Left renal pelvis (tissue), 4 donors: ENCODE measurements at regions not wholly inside any gene's neighbourhood (a gene's known extent, or its start where the extent isn't known, plus 50 kb on each side); places are given as distances from the start of the nearest gene placed in this dataset.
A peak's percentile ranks its signal among the peaks of the same experiment; 100 is the strongest.

ENCODE experiments used
- DNase-seq, 4 donors: peaks; one replicate each; pipeline ENCODE4 v3.0.0-alpha.2; 2013; ENCODE audit warnings: low read depth in 4 of 4, low spot score in 3 of 4

DNA sequence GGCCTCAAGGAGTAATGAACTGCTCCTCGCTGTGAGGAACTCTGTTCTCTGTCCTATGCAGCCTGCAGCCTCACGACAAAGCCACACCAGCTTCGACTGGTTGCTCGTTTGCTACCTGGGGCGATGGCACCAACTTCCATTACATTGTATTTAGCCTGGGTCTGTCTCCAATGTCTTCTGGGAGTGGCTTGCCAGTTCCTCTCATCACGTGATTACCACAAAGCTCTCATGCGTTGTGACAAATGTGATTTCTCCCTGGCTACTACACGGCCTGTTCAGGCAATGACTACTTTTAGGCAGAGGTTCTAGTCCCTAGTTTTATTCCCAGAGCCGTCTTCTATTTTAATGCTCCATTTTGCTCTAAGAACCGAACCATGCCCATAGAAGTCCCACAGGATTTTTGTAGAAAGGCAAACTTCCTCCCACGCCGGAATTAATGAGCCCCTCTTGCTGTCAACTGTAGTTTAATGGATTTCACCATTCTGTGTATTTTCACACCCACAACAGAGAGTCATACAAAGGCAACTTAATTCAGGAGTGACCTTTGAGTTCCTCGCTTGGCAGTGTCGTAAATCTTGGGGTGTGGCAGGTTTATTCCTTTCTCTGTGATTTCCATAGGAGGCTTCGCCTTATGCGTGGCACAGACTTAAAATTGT, 351.9 kb downstream of the EFNB2 start:
- peak in 3 of 4 donors; percentile 33 to 74 (median 51) for DNase-seq

DNA sequence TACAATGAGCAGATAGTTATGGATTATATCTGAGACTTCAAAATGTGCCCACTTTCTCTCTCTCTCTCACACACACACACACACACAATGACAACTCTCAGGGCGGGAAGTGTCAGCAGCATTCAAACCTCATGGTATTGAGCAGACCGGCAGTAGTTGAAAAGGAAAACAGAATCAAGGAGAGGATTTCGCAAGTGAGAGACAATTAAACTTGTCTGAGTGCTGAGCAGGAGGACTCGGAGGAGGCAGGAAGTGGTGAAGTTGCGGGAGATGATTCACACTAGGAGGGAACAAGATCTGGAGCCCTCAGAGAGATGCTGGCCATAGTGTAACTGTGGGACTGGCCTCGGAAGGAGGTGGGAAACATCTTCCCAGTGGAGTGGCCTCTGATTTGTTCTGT, 353.1 kb downstream of the EFNB2 start:
- DNase-seq = no peak

DNA sequence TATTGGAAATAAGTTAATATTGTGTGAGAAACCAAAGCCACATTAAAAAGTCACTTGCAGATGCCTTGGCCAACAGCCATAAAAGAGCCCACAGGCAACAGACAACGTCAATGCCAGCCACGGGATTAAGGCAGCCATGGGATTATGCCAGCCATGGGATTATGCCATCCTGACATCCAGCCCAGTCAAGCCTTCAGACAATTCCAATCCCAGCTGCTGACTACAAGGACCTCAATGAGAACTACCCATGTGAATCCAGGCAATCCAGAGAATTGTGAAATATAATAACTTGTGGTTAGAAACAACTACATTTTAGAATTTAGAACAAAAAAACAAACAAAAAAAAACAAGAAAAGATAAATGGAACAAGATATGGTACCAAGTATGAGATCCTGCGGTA, 356.6 kb downstream of the EFNB2 start:
- DNase-seq = no peak

DNA sequence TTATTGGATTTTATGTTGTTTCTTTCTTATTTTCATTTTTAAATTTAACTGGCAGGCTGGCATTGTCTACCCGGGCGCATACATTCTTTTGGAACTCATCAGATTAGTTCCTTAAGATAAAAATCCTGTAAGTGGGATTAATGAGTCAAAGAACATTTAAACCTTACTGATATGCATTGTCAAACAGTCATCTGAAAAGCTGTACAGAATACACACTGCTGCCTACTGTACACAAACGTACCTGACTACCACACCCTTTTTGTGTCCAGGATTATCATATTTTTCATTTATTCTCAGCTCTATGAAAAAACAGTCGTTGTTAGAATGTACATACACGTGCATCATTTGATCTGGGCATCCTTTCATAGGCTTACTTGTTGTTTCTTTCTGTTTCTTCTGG, 358.3 kb downstream of the EFNB2 start:
- DNase-seq = no peak

DNA sequence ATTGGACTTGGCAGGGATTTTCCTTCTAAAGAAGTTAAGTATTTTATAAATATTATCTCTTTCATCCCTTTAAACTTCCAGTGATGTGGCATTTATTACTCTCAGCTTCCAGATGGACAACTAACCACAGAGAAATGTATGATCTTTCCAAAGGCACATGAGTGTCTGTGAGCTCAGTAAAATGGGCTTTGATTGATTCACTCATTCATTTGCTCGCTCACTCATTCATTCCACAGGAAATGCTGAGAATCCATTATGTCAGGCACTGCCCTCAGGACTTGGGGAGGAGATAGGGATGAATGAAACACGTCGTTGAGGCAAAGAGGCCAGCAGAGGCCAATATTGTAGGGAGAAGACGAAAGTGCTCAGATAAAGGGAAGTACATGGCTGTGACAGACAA, 359.3 kb downstream of the EFNB2 start:
- no peak for DNase-seq

DNA sequence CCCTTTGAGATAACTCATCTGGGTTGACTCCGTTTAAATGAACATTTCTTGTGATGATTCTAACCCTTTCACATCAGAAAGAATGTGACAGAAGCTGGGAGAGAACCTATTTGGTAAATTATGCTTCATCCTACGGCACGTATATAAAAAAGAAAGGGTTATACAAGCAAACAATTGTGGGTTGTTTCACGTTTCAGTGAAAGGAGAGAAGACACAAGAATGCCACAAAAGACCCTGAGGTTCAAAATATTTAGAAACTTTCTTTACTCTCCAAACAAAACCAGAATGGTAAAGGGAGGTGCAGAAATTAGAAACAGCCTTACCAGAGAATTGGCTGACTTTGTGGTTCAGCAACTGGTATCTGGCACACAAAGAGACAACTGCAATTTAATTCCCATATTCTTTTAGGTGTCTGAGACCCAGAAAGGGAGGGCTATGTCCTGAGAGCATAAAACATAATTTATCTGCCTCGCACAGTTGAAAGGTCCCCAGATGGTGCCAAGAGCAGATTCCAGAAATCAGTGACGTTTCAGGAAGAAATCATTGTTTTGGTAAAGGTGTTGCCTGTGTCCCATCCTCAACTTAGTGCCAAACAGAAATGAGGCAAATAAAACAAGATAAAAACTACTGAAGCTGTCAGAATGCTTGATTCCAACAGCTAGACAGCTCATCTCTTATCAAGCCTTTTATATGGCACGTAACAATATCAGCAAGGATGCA, 361.4 kb downstream of the EFNB2 start:
- no peak for DNase-seq

DNA sequence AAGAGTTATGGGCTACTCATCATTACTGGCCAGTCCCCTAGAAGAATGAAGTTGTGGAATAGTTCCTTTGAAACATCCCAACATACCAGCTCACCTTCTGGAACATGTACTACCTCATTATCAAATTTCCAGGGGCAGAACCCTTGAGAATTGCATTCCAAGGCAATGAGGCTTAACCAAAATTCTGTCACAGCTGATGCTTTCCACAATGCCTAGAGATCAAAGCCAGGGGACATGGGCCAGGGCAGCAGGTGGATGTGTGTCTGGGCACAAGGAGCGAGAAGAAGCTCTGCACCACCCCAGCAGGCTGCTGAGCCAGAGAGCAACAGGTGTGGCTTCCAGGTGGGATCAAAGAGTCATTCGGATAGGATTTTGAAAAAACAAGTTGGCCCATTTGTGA, 362.1 kb downstream of the EFNB2 start:
- DNase-seq = peak in 2 of 4 donors; percentile 23 to 73

DNA sequence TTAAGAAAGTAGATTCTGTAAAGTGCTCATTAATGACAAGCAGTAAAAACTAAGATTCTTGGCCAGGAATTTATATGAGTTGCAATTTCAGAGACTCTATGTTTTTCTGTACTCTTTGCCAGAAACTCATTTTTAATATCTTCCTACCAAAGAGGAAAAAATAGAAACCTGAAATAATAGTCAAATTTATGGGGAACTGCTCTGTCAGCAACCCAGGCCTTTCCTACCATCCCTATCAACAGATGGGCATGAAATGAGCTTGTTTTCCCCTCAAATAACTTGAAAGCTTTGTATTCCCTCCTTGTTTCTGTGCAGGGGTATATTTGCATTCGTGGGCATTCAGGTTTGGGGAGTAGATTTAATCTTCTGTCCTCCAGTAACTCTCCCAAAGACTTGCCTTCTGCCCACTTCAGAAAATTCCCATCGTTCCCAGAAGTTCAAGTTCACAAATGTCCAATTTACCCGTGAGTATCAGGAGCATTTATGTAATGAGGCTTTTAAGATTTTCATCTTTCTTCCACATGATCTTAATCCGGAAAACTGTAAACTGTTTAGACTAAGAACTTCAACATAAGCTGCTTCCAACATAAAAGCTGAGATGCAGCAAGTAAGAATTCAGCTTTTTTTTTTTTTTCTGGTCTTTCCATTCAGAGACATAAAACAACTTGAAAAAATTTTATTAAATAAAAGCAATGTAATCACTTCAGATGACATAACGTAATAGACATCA, 363.1 kb downstream of the EFNB2 start:
- DNase-seq = no peak

DNA sequence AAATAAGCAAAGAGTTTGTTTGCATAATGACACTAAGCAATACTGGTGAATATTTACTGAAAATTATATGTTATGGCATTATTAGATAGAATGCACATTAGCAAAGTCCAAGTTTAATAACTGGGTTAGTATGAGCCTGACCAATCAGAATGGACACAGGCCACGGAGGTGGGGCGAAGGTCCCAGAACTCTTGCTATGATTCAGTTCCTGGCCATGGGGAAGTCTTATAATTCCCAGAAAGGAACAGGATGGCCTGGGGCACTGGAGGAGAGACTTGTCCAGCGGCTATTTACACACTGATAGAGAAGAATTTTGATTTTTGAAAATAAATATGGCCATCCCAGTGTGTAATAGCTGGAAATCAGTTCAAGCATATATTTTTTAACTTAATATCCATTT, 372.0 kb downstream of the EFNB2 start:
- DNase-seq = no peak

DNA sequence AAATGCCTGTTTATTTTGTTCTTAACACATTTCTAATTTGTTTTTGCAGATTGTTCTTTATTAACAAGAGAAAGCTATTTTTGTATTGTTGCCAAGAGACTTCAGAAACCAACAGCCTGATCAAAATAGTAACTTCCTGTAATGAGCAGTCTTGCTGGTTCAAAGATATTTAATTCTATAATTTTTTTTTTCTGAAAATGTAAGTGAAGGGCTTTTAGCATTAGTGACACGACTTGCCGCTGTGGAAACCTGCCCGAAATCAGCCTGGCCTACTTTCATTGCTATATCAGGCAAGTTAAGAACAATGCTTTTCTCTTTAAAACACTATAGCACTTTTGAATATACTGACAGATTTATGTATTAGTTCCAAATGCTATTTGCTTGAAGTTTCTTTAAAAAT, 374.3 kb downstream of the EFNB2 start:
- no peak for DNase-seq

DNA sequence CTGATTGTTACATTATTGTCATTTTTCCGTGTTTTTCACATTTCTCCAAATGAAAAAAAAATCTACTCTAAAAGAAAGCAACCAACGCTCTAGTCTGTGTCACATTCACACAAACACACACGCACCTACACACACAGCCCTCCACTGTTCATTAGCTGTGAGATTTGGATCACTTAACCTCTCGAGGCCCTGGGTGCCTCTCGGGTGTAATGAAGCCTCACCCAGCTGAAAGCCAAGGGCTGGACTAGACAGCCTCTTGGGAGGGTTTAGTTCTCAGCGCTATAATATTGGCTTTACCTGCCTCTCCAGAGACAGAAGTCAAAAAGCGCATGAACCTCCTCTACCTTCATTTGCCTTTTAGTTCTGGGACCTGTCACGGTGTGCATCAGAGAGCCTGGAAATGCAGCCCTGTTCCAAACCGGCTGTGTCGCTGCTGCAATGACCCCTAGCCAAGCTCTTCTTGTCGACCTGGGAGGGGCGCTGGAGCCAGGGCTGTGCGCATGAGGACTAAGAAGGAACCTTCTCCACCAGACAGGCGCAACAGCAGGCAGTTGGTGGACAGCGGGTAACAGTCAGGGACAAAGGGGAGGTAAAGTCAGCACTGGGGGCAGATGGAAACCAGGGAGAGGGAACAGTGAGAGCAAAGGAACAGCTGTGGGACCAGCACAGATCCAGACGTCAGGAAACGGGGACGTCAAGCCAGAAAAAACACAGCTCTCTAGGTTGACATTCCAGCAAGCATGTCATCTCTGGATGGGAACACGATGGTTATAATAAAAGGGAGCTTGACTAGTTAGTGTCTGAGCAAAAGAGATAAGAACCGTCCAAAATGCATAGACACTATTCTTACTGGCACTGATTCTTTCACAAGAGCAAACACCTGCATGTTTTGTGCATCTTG, 375.9 kb downstream of the EFNB2 start:
- no peak for DNase-seq

DNA sequence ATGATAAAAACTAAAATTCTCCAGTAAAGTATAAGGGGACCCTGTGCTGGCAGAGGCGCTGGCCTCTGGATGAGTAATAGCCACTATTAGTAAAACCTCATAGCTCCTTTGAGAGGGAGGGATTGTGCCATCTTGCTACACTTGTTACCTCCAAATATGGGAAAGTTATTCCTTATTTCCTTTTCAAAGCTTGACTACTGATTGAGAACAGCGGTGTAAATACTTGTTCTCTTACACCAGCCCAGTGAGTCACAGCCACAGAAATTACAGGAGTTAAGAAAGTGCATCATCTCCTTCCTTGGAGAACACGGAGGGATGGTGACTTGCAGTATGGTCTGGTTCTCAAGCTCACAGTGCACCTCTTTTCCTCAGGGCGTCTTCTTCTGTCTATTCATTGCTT, 379.0 kb downstream of the EFNB2 start:
- DNase-seq = no peak

DNA sequence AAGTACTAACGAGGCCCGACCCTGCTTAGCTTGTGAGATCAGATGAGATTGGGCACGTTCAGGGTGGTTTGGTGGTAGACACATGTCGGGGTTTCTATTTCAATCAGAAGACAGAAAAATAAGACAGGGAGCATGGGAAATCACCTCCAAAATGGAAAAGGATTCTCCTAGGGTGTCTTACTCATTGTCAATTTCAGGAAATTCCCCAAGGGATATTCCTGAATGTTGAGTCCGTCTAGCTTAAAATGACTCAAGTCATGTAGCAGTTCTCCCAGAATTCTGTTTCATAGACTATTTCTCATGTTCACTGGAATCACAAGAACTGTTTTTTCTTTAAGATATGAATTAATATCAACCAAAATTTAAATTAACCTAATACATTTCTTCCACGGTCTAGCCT, 380.1 kb downstream of the EFNB2 start:
- no peak for DNase-seq

DNA sequence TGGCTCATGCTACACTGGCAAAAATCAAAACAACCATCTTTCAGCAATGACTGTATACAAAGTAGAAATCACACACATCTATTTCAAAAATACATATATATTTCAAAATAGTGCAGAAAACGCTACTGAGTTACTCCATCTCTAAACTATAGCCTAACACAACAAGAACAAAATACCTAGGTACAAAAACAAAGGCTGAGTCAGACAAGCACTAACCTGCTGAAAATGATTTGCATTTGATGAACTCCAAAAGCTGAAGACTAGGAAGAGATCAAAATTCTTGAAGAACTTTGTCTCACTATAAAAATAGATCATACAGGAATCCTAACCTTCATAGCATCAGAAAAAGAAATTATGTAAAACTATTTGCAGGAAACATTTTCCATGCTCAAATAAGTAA, 381.6 kb downstream of the EFNB2 start:
- no peak for DNase-seq

DNA sequence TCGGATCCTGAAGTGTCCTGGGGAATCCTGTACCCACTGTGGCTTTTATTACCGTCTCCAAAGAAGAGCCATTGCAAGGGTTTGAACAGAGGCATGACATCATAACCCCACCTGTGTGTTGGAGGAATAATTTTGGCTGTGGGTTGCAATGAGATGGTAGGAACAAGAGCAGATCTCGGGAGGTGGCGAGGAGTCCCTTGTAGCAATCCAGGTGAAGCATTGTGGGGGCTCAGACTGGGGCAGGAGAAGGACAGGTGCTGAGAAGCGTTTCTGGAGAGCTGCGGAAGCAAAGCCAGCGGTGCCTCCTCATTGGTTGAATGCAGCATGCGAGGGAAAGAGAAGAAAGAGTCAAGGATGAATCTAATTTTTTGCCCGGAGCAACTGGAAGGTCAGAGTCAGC, 382.4 kb downstream of the EFNB2 start:
- DNase-seq = no peak

DNA sequence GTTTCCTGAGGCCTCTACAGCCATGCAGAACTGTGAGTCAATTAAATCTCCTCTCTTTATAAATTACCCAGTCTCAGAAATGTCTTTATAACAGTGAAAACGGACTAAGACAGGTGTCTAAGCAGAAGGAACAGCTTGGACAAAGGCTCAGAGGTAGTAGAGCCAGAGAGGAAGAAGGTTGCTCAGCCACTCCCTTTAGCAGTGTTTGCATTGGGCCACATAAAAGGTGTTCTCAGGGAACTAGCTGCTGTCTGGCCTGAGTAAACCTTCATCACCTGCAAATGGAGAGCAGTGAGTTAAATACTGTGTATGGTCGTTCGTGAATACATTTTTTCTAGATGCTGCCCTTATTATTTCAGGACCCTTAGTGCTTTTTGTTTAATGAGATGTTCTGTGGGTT, 383.4 kb downstream of the EFNB2 start:
- no peak for DNase-seq

DNA sequence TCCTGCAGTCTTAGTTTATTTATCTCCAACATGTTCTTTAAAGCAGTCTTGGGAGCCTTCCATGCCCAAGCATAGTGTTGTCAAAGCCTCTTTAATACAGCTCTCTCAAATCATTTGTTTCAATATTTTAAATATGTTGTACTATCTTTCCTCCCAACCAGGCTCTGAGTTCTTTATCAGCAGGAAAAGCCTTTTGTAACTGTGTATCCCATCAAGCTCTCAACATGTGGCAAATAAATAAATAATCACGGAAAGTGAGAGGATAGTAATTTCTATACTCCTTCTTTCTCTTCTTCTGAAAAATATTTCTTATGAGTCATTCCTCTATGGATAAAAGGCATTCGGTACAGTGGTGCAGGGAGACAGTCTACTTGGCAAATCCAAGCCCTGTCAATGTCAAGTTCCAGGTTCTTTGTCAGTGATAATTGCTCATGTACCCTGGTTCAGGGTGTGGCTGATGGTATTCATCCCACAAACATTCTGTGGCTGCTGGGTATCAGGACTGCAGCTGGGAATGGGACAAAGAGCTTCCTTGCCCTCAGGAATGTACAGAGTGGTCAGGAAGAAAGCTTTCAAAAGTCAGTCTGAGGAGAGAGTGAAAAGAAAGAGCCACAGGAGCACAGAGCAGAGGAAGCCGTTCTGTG, 384.3 kb downstream of the EFNB2 start:
- no peak for DNase-seq

DNA sequence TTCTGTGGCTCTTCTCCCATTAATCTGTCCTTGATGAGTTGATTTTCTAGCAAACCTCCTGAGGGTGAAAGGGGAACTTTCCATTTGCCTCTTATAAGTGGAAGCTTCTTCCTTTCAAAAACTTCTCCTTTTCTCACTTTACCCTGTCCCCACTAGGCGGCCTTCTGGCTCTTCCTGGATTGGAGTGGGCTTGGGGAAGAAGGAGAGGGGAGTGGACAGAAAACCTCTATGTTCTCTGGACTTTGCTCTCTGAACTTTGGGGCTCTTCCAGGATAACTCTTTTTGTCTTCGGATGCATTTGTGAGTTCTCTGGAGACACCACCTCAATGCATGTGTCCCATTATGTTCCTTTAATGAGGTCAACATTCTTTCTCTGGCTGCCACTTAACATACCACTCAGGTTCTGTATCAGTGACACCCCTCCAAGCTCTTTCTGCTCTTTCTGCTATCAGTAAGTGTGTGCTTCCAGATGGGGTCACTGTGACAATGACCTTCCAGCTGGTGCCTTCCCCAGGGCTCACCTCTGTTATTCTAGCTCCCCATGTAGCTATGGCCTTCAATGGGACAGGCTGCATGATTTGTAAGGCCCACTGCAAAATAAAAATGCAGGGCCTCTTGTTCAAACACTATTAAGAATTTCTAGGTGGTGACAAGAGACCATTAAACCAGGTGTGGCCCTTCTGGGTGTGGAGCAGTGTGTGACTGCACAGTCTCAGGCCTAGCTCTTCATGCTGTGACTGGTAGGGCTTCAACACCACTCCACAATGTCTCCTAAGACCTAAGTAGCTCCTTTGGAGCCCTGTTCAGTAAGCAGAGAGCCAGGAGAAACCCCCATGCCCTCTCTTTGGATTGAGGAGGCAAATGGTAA, 389.2 kb downstream of the EFNB2 start:
- DNase-seq = no peak

DNA sequence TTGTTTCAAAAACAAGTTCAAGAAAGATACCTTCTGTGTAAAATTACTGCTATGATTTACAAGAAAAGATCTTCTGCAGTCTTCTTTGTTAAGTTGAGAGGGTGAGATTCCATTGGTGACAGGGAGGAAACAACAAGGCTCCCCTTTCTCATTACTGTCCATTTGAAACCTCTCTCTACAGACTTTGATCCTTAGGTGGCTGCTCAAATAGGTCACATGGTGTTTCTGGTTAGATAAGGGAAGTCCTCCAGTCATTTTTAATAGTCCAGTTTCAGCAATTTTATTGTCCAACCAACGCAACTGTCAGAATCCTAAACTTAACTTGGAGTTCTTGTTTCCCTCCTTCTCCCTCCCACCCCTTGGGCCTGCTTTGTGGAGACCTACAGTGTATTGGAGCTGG, 390.4 kb downstream of the EFNB2 start:
- DNase-seq = no peak
